ENCODE measurements at regions not wholly inside any gene's neighbourhood (a gene's known extent, or its start where the extent isn't known, plus 50 kb on each side); places are given as distances from the start of the nearest gene placed in this dataset.

DNA sequence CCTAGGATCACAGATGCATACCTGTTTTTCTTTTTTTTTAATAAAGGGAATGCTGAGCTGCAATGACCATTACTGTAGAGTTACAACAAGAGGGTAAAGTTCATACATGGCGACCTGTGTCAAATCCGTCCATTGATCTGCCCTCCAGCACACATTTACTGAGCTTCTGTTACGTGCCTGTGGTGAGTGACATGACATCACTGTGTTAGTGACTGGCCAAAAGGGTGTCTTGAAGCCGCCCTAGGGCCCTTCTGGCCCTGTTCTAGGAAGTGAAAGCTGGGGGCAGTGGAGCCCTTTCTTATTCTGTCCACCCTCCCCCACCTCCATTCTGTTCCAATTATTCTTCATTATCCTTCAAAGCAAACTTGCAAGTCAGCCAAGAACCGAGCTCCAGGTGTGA, 66.3 kb downstream of the ZIC5 start:
- H2AFZ ChIP-seq (ENCODE audit: low read length) = no peak overlapping the region
- no peaks in the 10 kb centered on the region for H3K79me1 ChIP-seq (ENCODE audit: insufficient read depth, low read depth, low read length, poor library complexity, severe bottlenecking)
- no peak overlapping the region for H3K56ac ChIP-seq (ENCODE audit: insufficient read length, low read depth, low read length)
- no peak for DNase-seq
- H3K9me3 Mint-ChIP-seq = peaks cover 0 to 2% of the 10 kb centered on the region in 2 experiments; a peak in 1 of 5 replicates
- no peak overlapping the region for H4K8ac ChIP-seq (replicated peaks; ENCODE audit: insufficient read length, low read depth, low read length)
- H3K14ac ChIP-seq (ENCODE audit: insufficient read depth, low read length) = no peak overlapping the region
- no peak overlapping the region for H2BK20ac ChIP-seq (ENCODE audit: low read depth, low read length, poor library complexity, severe bottlenecking)
- no peaks in the 10 kb centered on the region for H3K36me3 Mint-ChIP-seq (ENCODE audit: insufficient read depth in 1 of 3, low read depth in 3 of 3)
- no peak overlapping the region for H3K4me3 Mint-ChIP-seq
- no CpG with 5 or more reads among the region's 5 CpGs for WGBS (ENCODE audit: extremely low coverage, insufficient read length, low lambda C conversion rate)
- no peaks in the 10 kb centered on the region for H3K27me3 ChIP-seq (ENCODE audit: insufficient read depth, low read length)
- no peak overlapping the region for H3T11ph ChIP-seq (ENCODE audit: low read length)
- H2BK5ac ChIP-seq (ENCODE audit: insufficient read length, low read length) = no peak overlapping the region
- H3K9ac ChIP-seq (ENCODE audit: extremely low read depth, insufficient read length, low read length) = no peak overlapping the region
- H2BK12ac ChIP-seq (ENCODE audit: insufficient read length, low read depth, low read length) = no peak overlapping the region
- no peak for TF ChIP-seq CTCF (conservative IDR thresholded peaks at IDR 0.05)
- H3K4me2 ChIP-seq (ENCODE audit: insufficient read depth, insufficient read length, low read length) = no peak overlapping the region
- H3K4me1 Mint-ChIP-seq = peaks cover 53% of the 10 kb centered on the region in 2 experiments
- no peak overlapping the region for H2AK5ac ChIP-seq (ENCODE audit: insufficient read length, low read length)
- no peaks in the 10 kb centered on the region for H3K79me2 ChIP-seq (ENCODE audit: insufficient read depth, low read length)
- peaks cover 2% of the 10 kb centered on the region; the same call in 1 of the 2 replicates for H3K4me1 ChIP-seq (ENCODE audit: insufficient read depth, low read length)
- no peak overlapping the region for H2BK120ac ChIP-seq (ENCODE audit: low read depth, low read length, poor library complexity, severe bottlenecking)
- no peaks in the 10 kb centered on the region for H3K27me3 Mint-ChIP-seq (ENCODE audit: low read depth)
- no peaks in the 10 kb centered on the region for H4K20me1 ChIP-seq (ENCODE audit: control insufficient read depth, insufficient read depth, insufficient read length)
- H3K9me3 ChIP-seq (ENCODE audit: control insufficient read depth, low read depth, low read length) = no peaks in the 10 kb centered on the region
- H3K23me2 ChIP-seq (ENCODE audit: insufficient read length, low read depth, low read length, poor library complexity, severe bottlenecking) = no peaks in the 10 kb centered on the region
- no peak overlapping the region for H3K4ac ChIP-seq (ENCODE audit: low read depth, low read length)
- no peak overlapping the region for H4K91ac ChIP-seq (ENCODE audit: insufficient read length, low read depth, low read length)
- H2BK15ac ChIP-seq (ENCODE audit: low read depth, low read length) = no peak overlapping the region
- no peak overlapping the region for H3K18ac ChIP-seq (ENCODE audit: insufficient read length, low read depth, low read length)
- no peak overlapping the region for H3K27ac ChIP-seq (ENCODE audit: insufficient read length, low read depth, low read length)
- no peak overlapping the region for H3K23ac ChIP-seq (ENCODE audit: insufficient read length, low read depth, low read length)
- H3K27ac Mint-ChIP-seq = peak overlapping the region in 1 of 3 experiments; percentile 24; a peak in 2 of 7 replicates
- no peak overlapping the region for H4K5ac ChIP-seq (ENCODE audit: insufficient read length, low read depth, low read length)

Data from H9 (cell line).